Astrocyte (in vitro differentiated cells and primary cell): ENCODE measurements at regions not wholly inside any gene's neighbourhood (a gene's known extent, or its start where the extent isn't known, plus 50 kb on each side); places are given as distances from the start of the nearest gene placed in this dataset.
"Not testable (repeated sequence)": the region's sequence is repeated elsewhere in the genome, so short reads cannot be mapped to it uniquely, and the experiment has no call there.

Experiments used
- EZH2 ChIP-seq: IDR thresholded peaks from 2 replicates; pipeline ENCODE4 v1.6.1; 2012; ENCODE audit warnings: mild to moderate bottlenecking, low read length, inconsistent platforms; ENCODE audit not compliant: insufficient read depth
- TF ChIP-seq, protein P1 (sequence below): IDR thresholded peaks from 2 replicates; pipeline ENCODE4 v1.5.1; 2011; ENCODE audit warnings: low read depth, mild to moderate bottlenecking, inconsistent platforms, low read length, moderate library complexity; ENCODE audit not compliant: insufficient read depth

DNA sequence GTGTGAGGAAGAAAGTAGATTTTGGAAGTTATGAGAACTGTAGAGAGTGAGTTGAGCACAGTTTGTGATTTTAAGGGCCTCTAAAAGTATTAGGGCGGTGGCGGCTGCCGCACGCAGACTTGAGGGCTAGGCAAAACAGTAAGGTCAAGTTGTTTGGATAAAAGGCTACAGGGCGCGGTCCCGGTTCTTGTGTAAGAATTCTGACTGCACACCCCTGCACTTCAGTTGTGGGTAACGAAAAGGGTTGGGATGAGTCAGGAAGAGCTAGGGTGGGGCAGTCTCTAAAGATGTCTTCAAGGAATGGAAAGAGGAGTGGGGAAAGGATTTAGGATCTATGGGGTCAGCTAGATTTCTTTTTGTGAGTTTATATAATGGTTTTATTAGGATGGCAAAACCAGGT is 218.1 kb upstream of the ACO1 start:
- TF ChIP-seq EZH2 = not testable (repeated sequence)
- TF ChIP-seq, protein P1, sequence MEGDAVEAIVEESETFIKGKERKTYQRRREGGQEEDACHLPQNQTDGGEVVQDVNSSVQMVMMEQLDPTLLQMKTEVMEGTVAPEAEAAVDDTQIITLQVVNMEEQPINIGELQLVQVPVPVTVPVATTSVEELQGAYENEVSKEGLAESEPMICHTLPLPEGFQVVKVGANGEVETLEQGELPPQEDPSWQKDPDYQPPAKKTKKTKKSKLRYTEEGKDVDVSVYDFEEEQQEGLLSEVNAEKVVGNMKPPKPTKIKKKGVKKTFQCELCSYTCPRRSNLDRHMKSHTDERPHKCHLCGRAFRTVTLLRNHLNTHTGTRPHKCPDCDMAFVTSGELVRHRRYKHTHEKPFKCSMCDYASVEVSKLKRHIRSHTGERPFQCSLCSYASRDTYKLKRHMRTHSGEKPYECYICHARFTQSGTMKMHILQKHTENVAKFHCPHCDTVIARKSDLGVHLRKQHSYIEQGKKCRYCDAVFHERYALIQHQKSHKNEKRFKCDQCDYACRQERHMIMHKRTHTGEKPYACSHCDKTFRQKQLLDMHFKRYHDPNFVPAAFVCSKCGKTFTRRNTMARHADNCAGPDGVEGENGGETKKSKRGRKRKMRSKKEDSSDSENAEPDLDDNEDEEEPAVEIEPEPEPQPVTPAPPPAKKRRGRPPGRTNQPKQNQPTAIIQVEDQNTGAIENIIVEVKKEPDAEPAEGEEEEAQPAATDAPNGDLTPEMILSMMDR = not testable (repeated sequence)
